ENCODE measurements at regions not wholly inside any gene's neighbourhood (a gene's known extent, or its start where the extent isn't known, plus 50 kb on each side); places are given as distances from the start of the nearest gene placed in this dataset.

DNA sequence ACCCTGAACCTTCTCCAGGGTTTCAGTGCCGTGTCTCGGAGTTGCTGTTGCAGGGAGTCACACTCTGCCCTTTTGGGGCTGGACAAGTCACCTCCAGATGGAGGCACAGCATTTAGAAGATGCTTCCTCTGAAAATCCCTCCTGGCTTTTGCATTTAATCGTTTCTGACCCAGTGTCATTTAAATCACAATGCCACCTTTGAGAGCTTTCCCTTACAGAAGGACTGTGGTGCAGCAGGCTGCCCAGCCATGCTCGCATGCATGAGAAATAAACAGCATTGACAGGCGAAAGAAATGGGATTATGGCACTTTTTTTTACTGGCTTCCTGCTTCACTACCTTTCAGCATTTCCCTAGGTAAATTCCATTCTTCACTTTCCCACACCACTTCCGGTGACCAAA lies 113.4 kb upstream of the DYRK2 start:
- H3K4me1 ChIP-seq (ENCODE audit: control insufficient read depth, extremely low read depth, insufficient read depth, low read length) = no peaks in the 10 kb centered on the region
- no peak overlapping the region for H3K9ac ChIP-seq (replicated peaks; ENCODE audit: extremely low read depth, insufficient read depth, low read length)
- no peaks in the 10 kb centered on the region for H4K20me1 ChIP-seq (replicated peaks; ENCODE audit: control insufficient read depth, extremely low read depth, insufficient read depth, low read length)
- intact Hi-C loops (cut with micrococcal nuclease) = no loop called here
- no peaks in the 10 kb centered on the region for H3K9me1 ChIP-seq (replicated peaks; ENCODE audit: control insufficient read depth, extremely low read depth, insufficient read depth, low read length)
- TF ChIP-seq, protein P1, sequence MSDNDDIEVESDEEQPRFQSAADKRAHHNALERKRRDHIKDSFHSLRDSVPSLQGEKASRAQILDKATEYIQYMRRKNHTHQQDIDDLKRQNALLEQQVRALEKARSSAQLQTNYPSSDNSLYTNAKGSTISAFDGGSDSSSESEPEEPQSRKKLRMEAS (IDR thresholded peaks at IDR 0.05; ENCODE audit: insufficient read depth, insufficient read length) = no peak
- no peak for TF ChIP-seq FOS (IDR thresholded peaks at IDR 0.05; ENCODE audit: borderline replicate concordance, insufficient read depth, low read length)
- TF ChIP-seq POLR2A (IDR thresholded peaks at IDR 0.05; ENCODE audit: low read depth, low read length) = no peak
- TF ChIP-seq POLR2AphosphoS5 (IDR thresholded peaks at IDR 0.05; ENCODE audit: insufficient read depth, low read depth, low read length) = no peak
- no peak for TF ChIP-seq GATA2 (IDR thresholded peaks at IDR 0.05; ENCODE audit: insufficient read depth, insufficient read length, low read depth, low read length)
- TF ChIP-seq, protein P2, sequence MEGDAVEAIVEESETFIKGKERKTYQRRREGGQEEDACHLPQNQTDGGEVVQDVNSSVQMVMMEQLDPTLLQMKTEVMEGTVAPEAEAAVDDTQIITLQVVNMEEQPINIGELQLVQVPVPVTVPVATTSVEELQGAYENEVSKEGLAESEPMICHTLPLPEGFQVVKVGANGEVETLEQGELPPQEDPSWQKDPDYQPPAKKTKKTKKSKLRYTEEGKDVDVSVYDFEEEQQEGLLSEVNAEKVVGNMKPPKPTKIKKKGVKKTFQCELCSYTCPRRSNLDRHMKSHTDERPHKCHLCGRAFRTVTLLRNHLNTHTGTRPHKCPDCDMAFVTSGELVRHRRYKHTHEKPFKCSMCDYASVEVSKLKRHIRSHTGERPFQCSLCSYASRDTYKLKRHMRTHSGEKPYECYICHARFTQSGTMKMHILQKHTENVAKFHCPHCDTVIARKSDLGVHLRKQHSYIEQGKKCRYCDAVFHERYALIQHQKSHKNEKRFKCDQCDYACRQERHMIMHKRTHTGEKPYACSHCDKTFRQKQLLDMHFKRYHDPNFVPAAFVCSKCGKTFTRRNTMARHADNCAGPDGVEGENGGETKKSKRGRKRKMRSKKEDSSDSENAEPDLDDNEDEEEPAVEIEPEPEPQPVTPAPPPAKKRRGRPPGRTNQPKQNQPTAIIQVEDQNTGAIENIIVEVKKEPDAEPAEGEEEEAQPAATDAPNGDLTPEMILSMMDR (IDR thresholded peaks at IDR 0.05; ENCODE audit: extremely low read depth in 1 of 2, insufficient read depth in 1 of 2, low read depth in 1 of 2, low read length in 2 of 2) = no peak
- TF ChIP-seq JUN (IDR thresholded peaks at IDR 0.05; ENCODE audit: borderline replicate concordance, insufficient read depth, insufficient read length, low read depth) = no peak
- TF ChIP-seq EZH2 (IDR thresholded peaks at IDR 0.05; ENCODE audit: borderline replicate concordance, low read depth, low read length, severe bottlenecking) = no peak
- no peak for TF ChIP-seq MYC (IDR thresholded peaks at IDR 0.05; ENCODE audit: low read depth, low read length)
- FAIRE-seq = no peak
- H3K4me3 ChIP-seq (replicated peaks in 1 of 3; ENCODE audit: insufficient read depth in 1 of 3, low read depth in 1 of 3, low read length in 3 of 3) = no peak overlapping the region
- dilution Hi-C loops (cut with MboI; ENCODE audit: extremely low pct_ligation_motif_present, low sequenced_read_pairs) = no loop called here
- H3K27ac ChIP-seq (ENCODE audit: insufficient read depth, low read depth, low read length) = no peak overlapping the region
- H3K27me3 ChIP-seq (ENCODE audit: control insufficient read depth in 2 of 2, insufficient read depth in 2 of 2, low read length in 2 of 2) = no peaks in the 10 kb centered on the region
- no peak overlapping the region for H3K4me2 ChIP-seq (ENCODE audit: insufficient read depth, low read length)
- H3K79me2 ChIP-seq (ENCODE audit: control insufficient read depth, insufficient read depth, low read length) = no peaks in the 10 kb centered on the region
- POLR2A ChIA-PET = no interaction called here
- no TSS peak for BruUV-seq (replicated peaks)
- H3K36me3 ChIP-seq (ENCODE audit: control insufficient read depth in 2 of 2, extremely low read depth in 1 of 2, insufficient read depth in 2 of 2, low read length in 2 of 2) = no peaks in the 10 kb centered on the region
- H3K9me3 ChIP-seq (replicated peaks; ENCODE audit: control insufficient read depth, insufficient read depth, low read length) = no peaks in the 10 kb centered on the region
- CTCF ChIA-PET = interaction anchor here (0.5 kb wide), 1 partner anchor 425 kb away, joined by 4 read pairs; no protein-coding TSS in a partner anchor
- no peak overlapping the region for H2AFZ ChIP-seq (ENCODE audit: low read depth, low read length)
- no peak for DNase-seq (ENCODE audit: low read depth, low spot score)
